K562 (cell line): ENCODE measurements at regions not wholly inside any gene's neighbourhood (a gene's known extent, or its start where the extent isn't known, plus 50 kb on each side); places are given as distances from the start of the nearest gene placed in this dataset.

Source experiments
- ATAC-seq: fragments of 200-7000 bp; cut with Tn5 transposase; 3 replicates; pipeline ENCODE4 v1.9.1; 2020; ENCODE audit warnings: moderate library complexity
- BruUV-seq: library from RNA; stranded (reverse); fragments of 400-500 nt; replicated peaks from 2 replicates; lab custom pipeline; 2021; lab: Mats Ljungman, UMichigan
- CTCF ChIA-PET: fragments of 300-600 bp; formaldehyde crosslinking; extraction: SDS; loops from one replicate; lab custom pipeline; 2021; ENCODE audit warnings: low intra/inter-chr PET ratio; lab: Yijun Ruan, JAX
- POLR2A ChIA-PET: fragments of 300-600, 350-650 bp; sonication (Branson Sonifier 250); formaldehyde crosslinking; extraction: SDS; loops from one replicate; lab custom pipeline; 2021; ENCODE audit warnings: antibody characterized with exemption, inconsistent platforms; lab: Yijun Ruan, JAX
- DNase-seq, 4 experiments: peaks; one replicate each; pipeline versions ENCODE4 v3.0.0 to v3.0.0-alpha.2; 2011 to 2018; ENCODE audit warnings: low spot score in 3 of 4, mixed read lengths in 3 of 4; ENCODE audit errors: extremely low read depth in 1 of 4
- FAIRE-seq: peaks from 2 replicates; lab custom pipeline; 2011; peaks lifted over from hg19 to GRCh38; lab: Jason Lieb, UNC
- H2AFZ ChIP-seq: 2 replicates; pipeline ENCODE4 v1.6.0; 2011; ENCODE audit warnings: low read depth, low read length, control low read depth, inconsistent platforms
- H3K27ac ChIP-seq: fragments of 200-600 bp; 3 replicates; pipeline ENCODE4 v1.8.0; 2011; ENCODE audit warnings: low read depth, mild to moderate bottlenecking, control low read depth, inconsistent platforms, low read length, moderate library complexity, mixed read lengths; ENCODE audit errors: extremely low read depth
- H3K27me3 ChIP-seq, 2 experiments: fragments of 300-600 bp in 1 of 2; 2 replicates in 1 of 2; 3 replicates in 1 of 2; pipeline versions ENCODE4 v1.6.0 to v1.8.0; 2011; ENCODE audit warnings: inconsistent platforms in 2 of 2, low read length in 2 of 2, mild to moderate bottlenecking in 1 of 2, mixed read lengths in 1 of 2, moderate library complexity in 1 of 2; ENCODE audit not compliant: control insufficient read depth in 2 of 2, insufficient read depth in 2 of 2
- H3K36me3 ChIP-seq: fragments of 300-600 bp; 3 replicates; pipeline ENCODE4 v1.8.0; 2011; ENCODE audit warnings: mild to moderate bottlenecking, low read length, inconsistent platforms; ENCODE audit not compliant: control insufficient read depth, insufficient read depth
- H3K4me1 ChIP-seq, 2 experiments: fragments of 200-600 bp in 1 of 2; replicated peaks in 1 of 2; 2 replicates in 1 of 2; 3 replicates in 1 of 2; pipeline versions ENCODE4 v1.5.1 to v1.8.0; 2011; ENCODE audit warnings: inconsistent platforms in 2 of 2, low read length in 2 of 2, mild to moderate bottlenecking in 1 of 2, mixed read lengths in 1 of 2, moderate library complexity in 1 of 2; ENCODE audit not compliant: control insufficient read depth in 2 of 2, insufficient read depth in 2 of 2
- H3K4me2 ChIP-seq: 2 replicates; pipeline ENCODE4 v1.6.1; 2011; ENCODE audit warnings: low read length, control low read depth, inconsistent platforms, mixed read lengths; ENCODE audit not compliant: insufficient read depth
- H3K4me3 ChIP-seq: fragments of 200-600 bp; sonication (generic), shearing (Covaris generic); 2 replicates; pipeline ENCODE4 v1.5.1; 2016; ENCODE audit warnings: control low read depth, inconsistent platforms
- H3K79me2 ChIP-seq: fragments of 200-600 bp; 3 replicates; pipeline ENCODE4 v1.8.0; 2011; ENCODE audit warnings: low read length, inconsistent platforms; ENCODE audit not compliant: control insufficient read depth, insufficient read depth
- H3K9ac ChIP-seq, 2 experiments: 2 replicates each; pipeline versions ENCODE4 v1.6.0 to v1.6.1; 2011; ENCODE audit warnings: low read depth in 2 of 2, low read length in 2 of 2, control low read depth in 1 of 2, inconsistent platforms in 1 of 2, mild to moderate bottlenecking in 1 of 2, mixed read lengths in 1 of 2; ENCODE audit not compliant: insufficient read depth in 1 of 2
- H3K9me1 ChIP-seq: one replicate; pipeline ENCODE4 v1.6.0; 2011; ENCODE audit warnings: inconsistent platforms, mild to moderate bottlenecking, low read length, moderate library complexity; ENCODE audit not compliant: control insufficient read depth, insufficient read depth
- H3K9me3 ChIP-seq: replicated peaks from 2 replicates; pipeline ENCODE4 v1.5.1; 2011; ENCODE audit warnings: low read depth, low read length, inconsistent platforms; ENCODE audit not compliant: control insufficient read depth, insufficient read depth
- H4K20me1 ChIP-seq: replicated peaks from 2 replicates; pipeline ENCODE4 v1.6.1; 2011; ENCODE audit warnings: low read length, inconsistent platforms, mixed read lengths; ENCODE audit not compliant: control insufficient read depth, insufficient read depth
- CEBPB ChIP-seq: fragments of 450-650 bp; IDR thresholded peaks from 2 replicates; pipeline ENCODE4 v1.6.1; 2016; ENCODE audit warnings: missing genetic modification characterization, missing compliant biosample characterization
- DPF2 ChIP-seq: fragments of 450-650 bp; IDR thresholded peaks from 2 replicates; pipeline ENCODE4 v1.6.1; 2016
- E2F3 ChIP-seq: fragments of 250-450 bp; sonication (Bioruptor Pico); IDR thresholded peaks from 2 replicates; pipeline ENCODE4 v1.4.0; 2020; ENCODE audit warnings: mild to moderate bottlenecking
- FIP1L1 ChIP-seq: fragments of 200-400 bp; formaldehyde crosslinking; IDR thresholded peaks from 2 replicates; pipeline ENCODE4 v1.6.1; 2018; ENCODE audit warnings: mild to moderate bottlenecking, low read depth, low read length; ENCODE audit not compliant: poor library complexity, severe bottlenecking
- GMEB1 ChIP-seq: fragments of 250-450 bp; sonication (Bioruptor Pico); IDR thresholded peaks from 2 replicates; pipeline ENCODE4 v1.4.0; 2020; ENCODE audit warnings: mild to moderate bottlenecking
- HIVEP1 ChIP-seq: fragments of 250-450 bp; sonication (Bioruptor Pico); IDR thresholded peaks from 2 replicates; pipeline ENCODE4 v1.4.0; 2020; ENCODE audit warnings: mild to moderate bottlenecking
- HMGXB4 ChIP-seq: sonication (generic); formaldehyde crosslinking; IDR thresholded peaks from 2 replicates; pipeline ENCODE4 v1.8.1; 2023; ENCODE audit warnings: mild to moderate bottlenecking, missing genetic modification reagents
- IRF1 ChIP-seq: sonication (generic); formaldehyde crosslinking; IDR thresholded peaks from 2 replicates; pipeline ENCODE4 v1.8.0; 2022; ENCODE audit warnings: missing genetic modification reagents, mild to moderate bottlenecking, borderline replicate concordance
- KLF1 ChIP-seq: fragments of 450-650 bp; IDR thresholded peaks from 2 replicates; pipeline ENCODE4 v1.6.1; 2016; ENCODE audit warnings: missing genetic modification characterization, missing compliant biosample characterization
- MYNN ChIP-seq, 2 experiments: sonication (generic); formaldehyde crosslinking in 1 of 2; IDR thresholded peaks; 2 replicates each; pipeline versions ENCODE4 v1.5.0 to v1.6.1; 2016 to 2020; ENCODE audit warnings: antibody characterized with exemption in 1 of 2, missing genetic modification reagents in 1 of 2
- NFATC3 ChIP-seq: fragments of 450-650 bp; IDR thresholded peaks from 2 replicates; pipeline ENCODE4 v1.6.1; 2017; ENCODE audit warnings: mild to moderate bottlenecking
- RAD51 ChIP-seq: fragments of 450-650 bp; IDR thresholded peaks from 2 replicates; pipeline ENCODE4 v1.7.1; 2016; ENCODE audit warnings: low read depth, mild to moderate bottlenecking, borderline replicate concordance
- RBM39 ChIP-seq: fragments of 200-400 bp; formaldehyde crosslinking; optimal IDR thresholded peaks from 2 replicates; pipeline ENCODE3; 2018; ENCODE audit warnings: low read depth, low read length
- TCF7 ChIP-seq: sonication (generic); IDR thresholded peaks from 2 replicates; pipeline ENCODE4 v1.6.1; 2016; ENCODE audit warnings: antibody characterized with exemption, borderline replicate concordance
- TRIM24 ChIP-seq, 2 experiments: fragments of 450-650 bp; IDR thresholded peaks; 2 replicates each; pipeline ENCODE4 v1.6.1; 2016
- VEZF1 ChIP-seq: fragments of 200-800 bp; sonication (Bioruptor generic); IDR thresholded peaks from 2 replicates; pipeline ENCODE4 v1.6.1; 2017; ENCODE audit warnings: missing genetic modification characterization, missing compliant biosample characterization
- ZBTB43 ChIP-seq: sonication (generic); formaldehyde crosslinking; IDR thresholded peaks from 2 replicates; pipeline ENCODE4 v1.8.0; 2023; ENCODE audit warnings: mild to moderate bottlenecking, missing genetic modification reagents
- ZNF79 ChIP-seq: fragments of 250-450 bp; sonication (Bioruptor Pico); IDR thresholded peaks from 2 replicates; pipeline ENCODE4 v1.4.0; 2020; ENCODE audit warnings: low read depth, mild to moderate bottlenecking, moderate library complexity
- WGBS: fragments of 100-300 bp; shearing (Covaris generic); methylation state at CpG from one replicate; pipeline ENCODE4 v1.1.6; 2016; ENCODE audit warnings: low coverage, mixed read lengths; ENCODE audit not compliant: insufficient coverage; ENCODE audit errors: missing lambda C conversion rate; 5-methylcytosine and 5-hydroxymethylcytosine counted together
- in situ Hi-C: fragments of 300-500 bp; cut with MboI; formaldehyde crosslinking; loops from 4 replicates; pipeline ENCODE4 v1.15.0; 2018; ENCODE audit warnings: inconsistent platforms, mixed read lengths
- intact Hi-C: fragments of 100-400 bp; cut with micrococcal nuclease; formaldehyde crosslinking; loops from 2 replicates; pipeline ENCODE4 v1.14.2; 2022

GRCh38 chr4:3700736-3701135, 65.4 kb upstream of the ADRA2C start:
- no peak for FAIRE-seq
- no peak for ATAC-seq
- Histone ChIP-seq H3K4me1 (no peaks in the 10 kb centered on the region; a peak in 1 of 5 replicates), H2AFZ (no peak overlapping the region), H3K9me3 (no peaks in the 10 kb centered on the region), H3K27ac (no peak overlapping the region), H3K4me2 (no peak overlapping the region), H3K27me3 (peaks cover 0 to 41% of the 10 kb centered on the region in 2 experiments; a peak in 3 of 5 replicates), H4K20me1 (0 out of 2 replicates have a peak, but pooled peaks cover 6% of the 10 kb centered on the region), H3K4me3 (no peak overlapping the region), H3K79me2 (no peaks in the 10 kb centered on the region), H3K9ac (no peak overlapping the region), H3K9me1 (no peaks in the 10 kb centered on the region), H3K36me3 (no peaks in the 10 kb centered on the region)
- no peak for DNase-seq
- BruUV-seq, result no TSS peak
- in situ Hi-C loops (no loop called here), intact Hi-C loops (no loop called here)
- POLR2A ChIA-PET, result interaction anchor here (0.6 kb wide), 1 partner anchor 60 kb away, joined by 4 read pairs; no protein-coding TSS in a partner anchor
- CTCF ChIA-PET, result no interaction called here
- 3% methylated on average over 7 of the region's 10 CpGs for WGBS
- TF ChIP-seq ZNF79 (no peak), ZBTB43 (CRISPR knock-in tag) (no peak), DPF2 (no peak), IRF1 (CRISPR knock-in tag) (no peak), HMGXB4 (no peak), RAD51 (no peak), CEBPB (tag) (no peak), FIP1L1 (no peak), E2F3 (CRISPR knock-in tag) (no peak), VEZF1 (CRISPR knock-in tag) (no peak), NFATC3 (no peak), TRIM24 (IDR thresholded peaks at IDR 0.05) (no peak), RBM39 (no peak), HIVEP1 (CRISPR knock-in tag) (no peak), MYNN (IDR thresholded peaks at IDR 0.05) (no peak), MYNN (CRISPR knock-in tag; IDR thresholded peaks at IDR 0.05) (no peak), KLF1 (tag) (no peak), TCF7 (no peak), GMEB1 (CRISPR knock-in tag) (no peak)
